ENCODE measurements at regions not wholly inside any gene's neighbourhood (a gene's known extent, or its start where the extent isn't known, plus 50 kb on each side); places are given as distances from the start of the nearest gene placed in this dataset.

GRCh38 chr5:40240111-40240510 lies 439.6 kb upstream of the PTGER4 start:
- TF ChIP-seq L3MBTL2 (conservative IDR thresholded peaks at IDR 0.05) = no peak
- TF ChIP-seq SUZ12 (IDR thresholded peaks at IDR 0.05) = no peak
- TF ChIP-seq FOXM1 (IDR thresholded peaks at IDR 0.05; ENCODE audit: borderline replicate concordance) = no peak
